ENCODE measurements at regions not wholly inside any gene's neighbourhood (a gene's known extent, or its start where the extent isn't known, plus 50 kb on each side); places are given as distances from the start of the nearest gene placed in this dataset.

- TF ChIP-seq POLR2AphosphoS5 (IDR thresholded peaks at IDR 0.05; ENCODE audit: low read depth, low read length) = no peak
- peak; percentile 53 for TF ChIP-seq CTCF (IDR thresholded peaks at IDR 0.05)
Measured at GRCh38 chr9:30065888-30066287, 2318.6 kb upstream of the ACO1 start.
